ENCODE measurements at regions not wholly inside any gene's neighbourhood (a gene's known extent, or its start where the extent isn't known, plus 50 kb on each side); places are given as distances from the start of the nearest gene placed in this dataset.

- POLR2A ChIA-PET: no interaction called here
- TF ChIP-seq CTCF (IDR thresholded peaks at IDR 0.05; ENCODE audit: insufficient read depth, low read length, missing control alignments): no peak
- H3K4me3 ChIP-seq (ENCODE audit: low read depth, low read length): no peak overlapping the region
- DNase-seq (ENCODE audit: low read depth, low spot score): no peak
- CTCF ChIA-PET: no interaction called here
Observed at GRCh38 chr1:34371829-34372532, 195.3 kb downstream of the C1orf94 start.

- H3K4me3 ChIP-seq (ENCODE audit: low read depth, low read length): no peak overlapping the region
- DNase-seq (ENCODE audit: low read depth, low spot score): no peak
- POLR2A ChIA-PET: no interaction called here
- CTCF ChIA-PET: no interaction called here
- TF ChIP-seq CTCF (IDR thresholded peaks at IDR 0.05; ENCODE audit: insufficient read depth, low read length, missing control alignments): no peak
Observed at GRCh38 chr1:34372891-34373290, 196.2 kb downstream of the C1orf94 start.

GRCh38 chr1:34373912-34374311 lies 197.2 kb downstream of the C1orf94 start:
- H3K4me3 ChIP-seq (ENCODE audit: low read depth, low read length): no peak overlapping the region
- DNase-seq (ENCODE audit: low read depth, low spot score): no peak
- ChIA-PET POLR2A (no interaction called here), CTCF (no interaction called here)
- no peak for TF ChIP-seq CTCF (IDR thresholded peaks at IDR 0.05; ENCODE audit: insufficient read depth, low read length, missing control alignments)

GRCh38 chr1:34376531-34376930 lies 199.8 kb downstream of the C1orf94 start:
- no peak for TF ChIP-seq CTCF (IDR thresholded peaks at IDR 0.05; ENCODE audit: insufficient read depth, low read length, missing control alignments)
- H3K4me3 ChIP-seq (ENCODE audit: low read depth, low read length): no peak overlapping the region
- DNase-seq (ENCODE audit: low read depth, low spot score): no peak
- ChIA-PET POLR2A (no interaction called here), CTCF (no interaction called here)

- POLR2A ChIA-PET: no interaction called here
- CTCF ChIA-PET: no interaction called here
- H3K4me3 ChIP-seq (ENCODE audit: low read depth, low read length): no peak overlapping the region
- no peak for TF ChIP-seq CTCF (IDR thresholded peaks at IDR 0.05; ENCODE audit: insufficient read depth, low read length, missing control alignments)
- no peak for DNase-seq (ENCODE audit: low read depth, low spot score)
Observed at GRCh38 chr1:34378968-34379856, 202.5 kb downstream of the C1orf94 start.

GRCh38 chr1:34379911-34380310 lies 203.2 kb downstream of the C1orf94 start:
- CTCF ChIA-PET: no interaction called here
- POLR2A ChIA-PET: no interaction called here
- DNase-seq (ENCODE audit: low read depth, low spot score): no peak
- TF ChIP-seq CTCF (IDR thresholded peaks at IDR 0.05; ENCODE audit: insufficient read depth, low read length, missing control alignments): no peak
- no peak overlapping the region for H3K4me3 ChIP-seq (ENCODE audit: low read depth, low read length)
